GM23338 (cell line): ENCODE measurements at regions not wholly inside any gene's neighbourhood (a gene's known extent, or its start where the extent isn't known, plus 50 kb on each side); places are given as distances from the start of the nearest gene placed in this dataset.
A peak's percentile ranks its signal among the peaks of the same experiment; 100 is the strongest.

Source experiments
- ATAC-seq: fragments of 200-7000 bp; cut with Tn5 transposase; 3 replicates; pipeline ENCODE4 v1.9.1; 2020
- DNase-seq: peaks from one replicate; pipeline ENCODE4 v3.0.0-alpha.2; 2015; ENCODE audit warnings: low spot score
- H2AFZ ChIP-seq: fragments of 200-600 bp; sonication (generic); 2 replicates; pipeline ENCODE4 v1.8.0; 2016; ENCODE audit warnings: antibody characterized with exemption, mild to moderate bottlenecking, moderate library complexity
- H3F3A ChIP-seq: fragments of 200-600 bp; sonication (generic); replicated peaks from 2 replicates; pipeline ENCODE4 v1.8.0; 2017; ENCODE audit warnings: antibody characterized with exemption, mixed run types, low read depth
- H3K27ac ChIP-seq: fragments of 200-600 bp; sonication (generic); 2 replicates; pipeline ENCODE4 v1.6.1; 2016; ENCODE audit warnings: low read depth
- H3K27me3 ChIP-seq: fragments of 200-600 bp; sonication (generic); 2 replicates; pipeline ENCODE4 v1.8.0; 2016; ENCODE audit warnings: mild to moderate bottlenecking, mixed run types, moderate library complexity; ENCODE audit not compliant: insufficient read depth
- H3K36me3 ChIP-seq: fragments of 200-600 bp; sonication (generic); 2 replicates; pipeline ENCODE4 v1.8.0; 2016; ENCODE audit warnings: mild to moderate bottlenecking; ENCODE audit not compliant: insufficient read depth
- H3K4me1 ChIP-seq: fragments of 200-600 bp; sonication (generic); 2 replicates; pipeline ENCODE4 v1.8.0; 2016; ENCODE audit warnings: mild to moderate bottlenecking, moderate library complexity; ENCODE audit not compliant: insufficient read depth
- H3K4me2 ChIP-seq: fragments of 200-600 bp; sonication (generic); 2 replicates; pipeline ENCODE4 v1.7.1; 2017; ENCODE audit warnings: mixed run types
- H3K4me3 ChIP-seq: fragments of 200-600 bp; sonication (generic); 2 replicates; pipeline ENCODE4 v1.6.1; 2016; ENCODE audit warnings: mixed run types
- H3K79me2 ChIP-seq: fragments of 200-600 bp; sonication (generic); replicated peaks from 2 replicates; pipeline ENCODE4 v1.8.0; 2017; ENCODE audit warnings: mild to moderate bottlenecking; ENCODE audit not compliant: insufficient read depth
- H3K9me2 ChIP-seq: fragments of 200-600 bp; sonication (generic); 2 replicates; pipeline ENCODE4 v1.8.0; 2017; ENCODE audit not compliant: insufficient read depth
- H4K20me1 ChIP-seq: fragments of 200-600 bp; sonication (generic); replicated peaks from 2 replicates; pipeline ENCODE4 v1.8.0; 2017; ENCODE audit warnings: mild to moderate bottlenecking; ENCODE audit not compliant: insufficient read depth
- H3K27ac Mint-ChIP-seq: 2 replicates; pipeline ENCODE4 v1.8.0; 2020; ENCODE audit warnings: inconsistent platforms, mild to moderate bottlenecking, moderate library complexity, mixed read lengths
- H3K27me3 Mint-ChIP-seq: 3 replicates; pipeline ENCODE4 v1.8.0; 2022; ENCODE audit warnings: low read depth, mild to moderate bottlenecking, moderate library complexity, mixed read lengths, inconsistent platforms; ENCODE audit not compliant: insufficient read depth, poor library complexity
- H3K36me3 Mint-ChIP-seq: 3 replicates; pipeline ENCODE4 v1.8.0; 2021; ENCODE audit warnings: low read depth, mild to moderate bottlenecking, inconsistent platforms, moderate library complexity, mixed read lengths
- H3K4me1 Mint-ChIP-seq: 3 replicates; pipeline ENCODE4 v1.8.0; 2020; ENCODE audit warnings: mild to moderate bottlenecking, inconsistent platforms, mixed read lengths
- H3K4me3 Mint-ChIP-seq: 3 replicates; pipeline ENCODE4 v1.8.0; 2021; ENCODE audit warnings: moderate library complexity, mild to moderate bottlenecking, inconsistent platforms, mixed read lengths
- H3K9me3 Mint-ChIP-seq: 3 replicates; pipeline ENCODE4 v1.8.0; 2020; ENCODE audit warnings: moderate library complexity, mild to moderate bottlenecking, inconsistent platforms, mixed read lengths
- CREB1 ChIP-seq: fragments of 250-450 bp; sonication (Bioruptor Pico); IDR thresholded peaks from 2 replicates; pipeline ENCODE4 v1.5.0; 2020; ENCODE audit warnings: low read depth, mild to moderate bottlenecking, moderate library complexity
- CTCF ChIP-seq, 2 experiments: fragments of 200-600 bp in 1 of 2; sonication (generic) in 1 of 2; conservative IDR thresholded peaks; 2 replicates each; pipeline versions ENCODE4 v1.5.1 to v1.6.1; 2016 to 2017; ENCODE audit warnings: antibody characterized with exemption in 2 of 2, low read depth in 2 of 2, mild to moderate bottlenecking in 2 of 2, moderate library complexity in 1 of 2
- EZH2 ChIP-seq: fragments of 200-600 bp; sonication (generic); IDR thresholded peaks from one replicate; pipeline ENCODE4 v1.8.0; 2017; ENCODE audit warnings: antibody characterized with exemption, mild to moderate bottlenecking, low read depth; ENCODE audit not compliant: unreplicated experiment
- EZH2phosphoT487 ChIP-seq: fragments of 200-600 bp; sonication (generic); IDR thresholded peaks from one replicate; pipeline ENCODE4 v1.8.1; 2018; ENCODE audit warnings: antibody characterized with exemption; ENCODE audit not compliant: unreplicated experiment
- JUNB ChIP-seq: IDR thresholded peaks from one replicate; pipeline ENCODE4 v1.6.1; 2016; ENCODE audit warnings: antibody characterized with exemption; ENCODE audit not compliant: unreplicated experiment
- NANOG ChIP-seq: IDR thresholded peaks from 2 replicates; pipeline ENCODE4 v1.6.1; 2016; ENCODE audit warnings: antibody characterized with exemption, borderline replicate concordance
- POLR2AphosphoS5 ChIP-seq: IDR thresholded peaks from 2 replicates; pipeline ENCODE4 v1.6.1; 2016; ENCODE audit warnings: antibody characterized with exemption, low read depth
- STAT1 ChIP-seq: IDR thresholded peaks from one replicate; pipeline ENCODE4 v1.6.1; 2016; ENCODE audit warnings: antibody characterized with exemption; ENCODE audit not compliant: unreplicated experiment
- ZNF331 ChIP-seq: fragments of 250-450 bp; sonication (Bioruptor Pico); IDR thresholded peaks from 2 replicates; pipeline ENCODE4 v1.5.0; 2020; ENCODE audit warnings: low read depth, mild to moderate bottlenecking, moderate library complexity
- ZNF462 ChIP-seq: fragments of 250-450 bp; sonication (Bioruptor Pico); IDR thresholded peaks from 2 replicates; pipeline ENCODE4 v1.5.0; 2020; ENCODE audit warnings: mild to moderate bottlenecking, moderate library complexity

DNA sequence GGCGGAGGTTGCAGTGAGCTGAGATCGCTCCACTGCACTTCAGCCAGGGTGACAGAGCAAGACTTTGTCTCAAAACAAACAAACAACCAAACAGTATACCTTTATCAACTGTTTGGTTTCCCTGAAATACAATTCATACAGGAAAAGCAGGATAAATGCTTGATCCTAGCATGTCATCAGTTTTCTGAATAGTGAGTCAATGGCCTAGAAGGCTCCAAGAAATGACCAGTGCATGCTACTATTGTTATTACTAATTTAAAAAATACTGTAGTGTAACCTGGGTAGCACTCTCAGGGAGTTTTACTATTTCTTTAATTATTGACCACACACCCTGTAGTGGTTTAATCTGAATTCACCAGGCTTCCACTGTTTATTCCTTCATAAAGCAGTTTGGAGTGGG, 101.0 kb upstream of the PTPN3 start:
- ATAC-seq (no peak), DNase-seq (no peak)
- Histone ChIP-seq H4K20me1 (no peaks in the 10 kb centered on the region), H2AFZ (no peak overlapping the region), H3K9me2 (no peaks in the 10 kb centered on the region), H3K4me3 (no peak overlapping the region), H3K4me1 (peaks cover 4% of the 10 kb centered on the region; the same call in 1 of the 2 replicates), H3K27me3 (no peaks in the 10 kb centered on the region), H3K27ac (no peak overlapping the region), H3F3A (no peaks in the 10 kb centered on the region), H3K4me2 (no peak overlapping the region), H3K79me2 (no peaks in the 10 kb centered on the region), H3K36me3 (no peaks in the 10 kb centered on the region)
- no peak for TF ChIP-seq ZNF331 (CRISPR knock-in tag)
- no peak for TF ChIP-seq ZNF462 (CRISPR knock-in tag)
- no peak for TF ChIP-seq EZH2phosphoT487
- no peak for TF ChIP-seq EZH2
- no peak for TF ChIP-seq JUNB
- H3K27me3 Mint-ChIP-seq: no peaks in the 10 kb centered on the region
- H3K36me3 Mint-ChIP-seq: no peaks in the 10 kb centered on the region
- H3K4me1 Mint-ChIP-seq: peaks cover 2% of the 10 kb centered on the region; the same call in 2 of the 3 replicates
- H3K9me3 Mint-ChIP-seq: no peaks in the 10 kb centered on the region
- no peak overlapping the region for H3K27ac Mint-ChIP-seq
- H3K4me3 Mint-ChIP-seq: no peak overlapping the region

GRCh38 chr9:109599711-109600110, 101.6 kb upstream of the PTPN3 start:
- Histone ChIP-seq H3K9me2 (no peaks in the 10 kb centered on the region), H3K27me3 (no peaks in the 10 kb centered on the region), H3K4me3 (no peak overlapping the region), H3K27ac (no peak overlapping the region), H3K4me2 (no peak overlapping the region), H4K20me1 (no peaks in the 10 kb centered on the region), H3K79me2 (no peaks in the 10 kb centered on the region), H2AFZ (peak overlapping the region; percentile 1; the same call in 1 of the 2 replicates), H3K36me3 (no peaks in the 10 kb centered on the region), H3K4me1 (peaks cover 4% of the 10 kb centered on the region; the same call in 1 of the 2 replicates), H3F3A (no peaks in the 10 kb centered on the region)
- DNase-seq (no peak), ATAC-seq (no peak)
- H3K9me3 Mint-ChIP-seq: no peaks in the 10 kb centered on the region
- no peaks in the 10 kb centered on the region for H3K27me3 Mint-ChIP-seq
- no peak overlapping the region for H3K27ac Mint-ChIP-seq
- no peak overlapping the region for H3K4me3 Mint-ChIP-seq
- no peaks in the 10 kb centered on the region for H3K36me3 Mint-ChIP-seq
- H3K4me1 Mint-ChIP-seq: peaks cover 3% of the 10 kb centered on the region; the same call in 2 of the 3 replicates
- TF ChIP-seq CTCF (conservative IDR thresholded peaks at IDR 0.05; ENCODE audit: low read depth in 2 of 2): no peak
- TF ChIP-seq NANOG: no peak
- no peak for TF ChIP-seq CREB1 (CRISPR knock-in tag)
- TF ChIP-seq STAT1: no peak
- no peak for TF ChIP-seq EZH2
- no peak for TF ChIP-seq POLR2AphosphoS5
